ENCODE measurements at regions not wholly inside any gene's neighbourhood (a gene's known extent, or its start where the extent isn't known, plus 50 kb on each side); places are given as distances from the start of the nearest gene placed in this dataset.
A peak's percentile ranks its signal among the peaks of the same experiment; 100 is the strongest.

DNA sequence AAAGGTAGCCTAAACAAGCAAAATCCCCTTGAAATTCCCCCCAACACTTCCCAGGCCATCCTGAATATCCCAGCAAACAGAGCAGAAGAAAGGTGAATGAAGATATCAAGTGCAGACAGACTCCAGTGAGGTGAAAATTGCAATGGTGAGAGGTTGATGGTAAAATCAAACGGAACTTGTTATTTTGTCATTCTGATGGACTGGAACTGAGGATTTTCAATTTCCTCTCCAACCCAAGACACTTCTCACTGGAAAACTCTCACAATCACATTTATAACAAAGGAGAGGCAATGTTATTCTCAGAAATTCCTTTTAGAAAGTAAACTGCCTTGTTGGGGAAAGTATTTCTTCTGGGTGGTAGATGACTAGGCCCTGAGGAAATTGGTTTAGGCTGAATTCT, 412.4 kb upstream of the C9orf72 start:
- Mint-ChIP-seq H3K27ac (no peak overlapping the region), H3K4me1 (no peaks in the 10 kb centered on the region)

DNA sequence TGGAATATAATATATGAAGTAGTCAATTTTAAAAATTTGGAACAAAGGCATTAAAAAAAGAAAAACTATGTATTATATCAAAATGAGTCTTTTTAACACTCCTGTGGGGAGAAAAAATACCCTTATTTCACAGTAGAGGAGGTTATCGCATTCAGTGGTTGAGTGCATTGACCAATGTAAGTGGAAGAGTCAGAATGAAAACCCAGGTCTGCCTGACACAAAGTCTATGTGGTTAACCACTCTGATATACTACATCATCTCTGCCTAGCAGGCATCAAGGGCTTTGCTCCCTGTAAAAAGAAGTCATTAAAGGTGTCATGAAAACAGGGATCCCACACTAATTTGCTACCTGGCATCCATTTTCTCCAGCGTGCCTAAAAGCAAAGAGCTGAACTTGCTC, 417.2 kb upstream of the C9orf72 start:
- Mint-ChIP-seq H3K27me3 (no peaks in the 10 kb centered on the region), H3K4me1 (no peaks in the 10 kb centered on the region), H3K9me3 (peaks cover 6% of the 10 kb centered on the region), H3K27ac (no peak overlapping the region), H3K36me3 (ENCODE audit: low read depth) (no peaks in the 10 kb centered on the region), H3K4me3 (no peak overlapping the region)
- ATAC-seq (replicated peaks) = peak; percentile 47

More for the DNA sequence above, 412.4 kb upstream of the C9orf72 start:
- no peaks in the 10 kb centered on the region for H3K27me3 Mint-ChIP-seq
- H3K36me3 Mint-ChIP-seq (ENCODE audit: low read depth) = no peaks in the 10 kb centered on the region
- no peak for ATAC-seq (replicated peaks)
- peaks cover 6% of the 10 kb centered on the region for H3K9me3 Mint-ChIP-seq
- no peak overlapping the region for H3K4me3 Mint-ChIP-seq

DNA sequence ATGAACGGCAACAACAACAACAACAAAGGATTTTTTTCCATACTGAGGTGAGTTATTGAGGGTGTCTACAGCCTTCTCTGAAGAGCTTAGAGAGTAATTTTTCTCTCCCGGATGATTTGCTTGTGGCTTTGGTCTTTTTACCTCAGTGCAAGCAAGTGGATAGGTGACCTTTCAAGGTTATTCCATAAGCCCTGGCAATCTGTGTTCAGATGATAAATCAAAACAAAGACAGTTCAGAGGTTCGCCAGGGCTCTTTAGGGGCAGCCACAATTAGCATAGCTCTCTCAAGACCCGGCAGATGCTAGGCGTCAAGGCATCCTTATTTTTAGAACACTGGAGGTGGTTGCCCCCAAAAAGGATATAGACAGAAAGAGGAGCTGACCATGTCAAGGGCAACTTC, 417.9 kb upstream of the C9orf72 start:
- Mint-ChIP-seq H3K27ac (no peak overlapping the region), H3K4me3 (no peak overlapping the region), H3K4me1 (no peaks in the 10 kb centered on the region)

DNA sequence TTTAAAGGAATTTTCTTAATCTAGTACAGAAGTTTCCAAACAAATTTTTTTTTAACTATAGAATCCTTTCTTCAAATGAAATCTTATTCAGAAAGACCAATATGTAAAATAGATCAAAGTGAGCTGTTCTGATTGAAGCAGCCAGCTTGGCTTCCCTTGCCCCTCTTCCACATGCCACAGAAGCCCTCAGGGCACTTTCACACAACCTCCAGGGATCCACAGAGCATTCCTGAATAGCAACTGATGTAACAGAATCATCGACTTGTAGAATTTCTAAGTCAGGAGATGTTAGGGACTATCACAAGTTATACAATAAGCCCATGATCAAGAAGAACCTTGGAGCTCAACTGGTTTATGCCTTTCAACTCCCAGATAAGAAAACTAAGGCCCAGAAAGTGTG, 427.8 kb upstream of the C9orf72 start:
- Mint-ChIP-seq H3K4me1 (no peaks in the 10 kb centered on the region), H3K9me3 (peaks cover 4% of the 10 kb centered on the region), H3K27ac (no peak overlapping the region), H3K36me3 (ENCODE audit: low read depth) (no peaks in the 10 kb centered on the region), H3K4me3 (no peak overlapping the region), H3K27me3 (no peaks in the 10 kb centered on the region)
- no peak for ATAC-seq (replicated peaks)

More for the DNA sequence above, 417.9 kb upstream of the C9orf72 start:
- H3K27me3 Mint-ChIP-seq = no peaks in the 10 kb centered on the region
- no peaks in the 10 kb centered on the region for H3K36me3 Mint-ChIP-seq (ENCODE audit: low read depth)
- no peak for ATAC-seq (replicated peaks)
- peaks cover 6% of the 10 kb centered on the region for H3K9me3 Mint-ChIP-seq

DNA sequence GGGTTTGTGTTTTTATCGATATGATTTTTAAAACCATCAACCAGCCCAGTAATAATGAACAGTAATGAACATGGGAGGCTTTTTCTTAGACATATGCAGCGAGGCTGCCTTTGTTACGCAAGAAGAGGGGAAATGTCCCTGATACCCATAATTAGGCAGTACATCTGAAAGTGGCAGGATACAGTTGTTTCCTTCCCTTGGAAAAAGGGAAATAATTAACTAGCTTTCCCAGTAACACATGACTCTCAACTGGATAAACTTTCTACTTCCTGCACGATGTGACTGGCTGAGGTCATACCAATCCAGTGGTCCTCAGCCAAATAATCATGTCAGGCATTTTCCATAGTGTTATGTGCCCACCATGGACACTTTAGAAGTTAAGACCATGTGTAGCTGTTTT, 431.6 kb upstream of the C9orf72 start:
- peaks cover 4% of the 10 kb centered on the region for H3K9me3 Mint-ChIP-seq
- no peak overlapping the region for H3K27ac Mint-ChIP-seq
- H3K4me1 Mint-ChIP-seq = no peaks in the 10 kb centered on the region
- ATAC-seq (replicated peaks) = no peak
- H3K4me3 Mint-ChIP-seq = no peak overlapping the region
- H3K27me3 Mint-ChIP-seq = no peaks in the 10 kb centered on the region
- no peaks in the 10 kb centered on the region for H3K36me3 Mint-ChIP-seq (ENCODE audit: low read depth)

DNA sequence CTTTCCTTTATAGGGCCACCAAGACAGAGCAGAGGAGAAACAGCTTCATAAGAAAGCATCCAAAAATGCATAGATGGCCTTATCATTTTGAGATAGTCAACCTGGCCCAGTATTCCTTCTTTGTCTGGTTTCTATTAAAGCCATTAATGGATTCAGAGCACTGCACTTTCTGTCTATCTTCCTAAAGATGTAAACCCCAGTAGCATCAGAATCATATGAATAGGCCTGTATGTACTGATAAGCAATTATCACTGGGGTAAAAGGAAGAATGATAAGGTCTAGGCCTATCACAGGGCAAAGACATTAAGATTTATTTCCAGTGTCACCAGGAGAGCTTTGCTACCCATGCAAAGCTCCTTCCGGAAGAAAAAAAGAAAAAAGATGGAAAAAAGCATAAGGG, 432.5 kb upstream of the C9orf72 start:
- H3K27ac Mint-ChIP-seq = no peak overlapping the region
- no peaks in the 10 kb centered on the region for H3K36me3 Mint-ChIP-seq (ENCODE audit: low read depth)
- H3K4me3 Mint-ChIP-seq = no peak overlapping the region
- peaks cover 4% of the 10 kb centered on the region for H3K9me3 Mint-ChIP-seq
- no peak for ATAC-seq (replicated peaks)
- no peaks in the 10 kb centered on the region for H3K27me3 Mint-ChIP-seq
- H3K4me1 Mint-ChIP-seq = no peaks in the 10 kb centered on the region

DNA sequence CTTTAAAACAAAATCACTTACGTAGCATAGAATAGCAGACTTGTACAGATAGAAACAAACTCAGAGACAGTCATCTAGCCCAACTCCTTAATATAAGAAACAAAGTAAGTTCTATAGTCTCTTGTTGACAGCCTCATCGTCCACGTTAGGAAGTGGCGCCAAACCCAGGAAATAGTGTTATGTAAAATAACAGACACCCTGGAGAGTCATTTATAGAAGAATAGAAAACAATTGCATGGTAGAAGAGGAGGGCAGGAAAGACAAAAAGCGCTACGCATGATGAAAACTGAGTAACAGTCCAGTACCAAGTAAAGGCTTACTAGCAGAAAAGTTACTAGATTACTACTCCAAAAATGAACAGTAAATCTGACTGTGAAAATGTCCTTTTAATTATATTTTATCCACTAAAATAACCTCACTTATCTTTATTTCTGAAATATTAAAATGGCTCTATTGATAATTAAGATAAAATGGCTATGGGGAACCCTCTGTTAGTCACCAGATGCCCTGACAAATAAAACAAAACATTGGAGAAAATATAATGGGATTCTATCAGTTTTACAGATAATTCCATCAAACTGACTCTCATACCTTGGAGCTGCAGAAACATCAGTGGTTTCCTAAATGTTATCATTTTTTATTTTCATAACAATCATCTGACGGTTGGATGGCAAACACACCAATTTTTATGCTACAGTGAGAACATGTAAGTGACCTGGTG, 434.0 kb upstream of the C9orf72 start:
- Mint-ChIP-seq H3K4me3 (no peak overlapping the region), H3K4me1 (no peaks in the 10 kb centered on the region), H3K36me3 (ENCODE audit: low read depth) (no peaks in the 10 kb centered on the region), H3K9me3 (peaks cover 4% of the 10 kb centered on the region), H3K27ac (no peak overlapping the region), H3K27me3 (no peaks in the 10 kb centered on the region)
- no peak for ATAC-seq (replicated peaks)

DNA sequence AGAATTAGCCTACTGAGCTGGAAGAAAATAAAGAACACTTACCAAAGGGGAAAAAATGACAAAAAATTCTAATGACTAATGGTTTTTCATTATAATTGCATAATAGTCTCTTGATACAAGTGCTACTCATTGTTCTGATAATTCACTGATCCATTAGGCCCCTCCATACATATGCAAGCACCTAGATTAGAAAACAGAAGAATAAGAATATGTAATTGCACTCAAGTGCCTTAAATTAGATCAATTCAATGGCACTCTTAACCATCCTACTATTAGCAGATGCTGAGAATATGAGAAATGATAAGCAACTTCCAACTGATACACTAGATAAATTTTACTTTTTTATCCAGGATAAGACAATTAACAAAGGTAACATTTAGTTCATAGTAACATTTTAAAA, 440.9 kb upstream of the C9orf72 start:
- no peak overlapping the region for H3K4me3 Mint-ChIP-seq
- H3K4me1 Mint-ChIP-seq = no peaks in the 10 kb centered on the region
- no peak overlapping the region for H3K27ac Mint-ChIP-seq
- ATAC-seq (replicated peaks) = no peak
- H3K36me3 Mint-ChIP-seq (ENCODE audit: low read depth) = no peaks in the 10 kb centered on the region
- H3K27me3 Mint-ChIP-seq = no peaks in the 10 kb centered on the region
- no peaks in the 10 kb centered on the region for H3K9me3 Mint-ChIP-seq

DNA sequence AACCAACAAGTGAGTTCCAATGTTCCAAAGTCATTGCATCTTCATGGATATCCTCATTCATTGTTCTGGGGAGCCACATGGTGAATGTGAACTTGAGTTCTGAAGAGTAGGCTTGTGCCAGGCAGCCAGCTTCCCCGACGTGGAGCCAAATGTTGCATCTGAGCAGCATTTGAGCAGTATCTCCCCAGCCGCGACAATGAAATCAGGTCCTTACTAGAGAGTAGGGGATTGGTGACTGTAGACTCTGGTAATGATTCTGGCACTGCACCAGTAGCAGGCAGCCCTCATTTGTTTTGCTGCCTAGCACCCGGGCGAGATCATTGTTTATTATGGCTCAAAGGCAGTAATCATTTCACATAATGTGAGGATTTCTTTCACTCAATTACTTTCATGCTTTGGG, 451.4 kb upstream of the C9orf72 start:
- H3K4me3 Mint-ChIP-seq = no peak overlapping the region
- peaks cover 3% of the 10 kb centered on the region for H3K9me3 Mint-ChIP-seq
- no peaks in the 10 kb centered on the region for H3K27me3 Mint-ChIP-seq
- no peak for ATAC-seq (replicated peaks)
- no peaks in the 10 kb centered on the region for H3K4me1 Mint-ChIP-seq
- H3K36me3 Mint-ChIP-seq (ENCODE audit: low read depth) = no peaks in the 10 kb centered on the region
- H3K27ac Mint-ChIP-seq = no peak overlapping the region

DNA sequence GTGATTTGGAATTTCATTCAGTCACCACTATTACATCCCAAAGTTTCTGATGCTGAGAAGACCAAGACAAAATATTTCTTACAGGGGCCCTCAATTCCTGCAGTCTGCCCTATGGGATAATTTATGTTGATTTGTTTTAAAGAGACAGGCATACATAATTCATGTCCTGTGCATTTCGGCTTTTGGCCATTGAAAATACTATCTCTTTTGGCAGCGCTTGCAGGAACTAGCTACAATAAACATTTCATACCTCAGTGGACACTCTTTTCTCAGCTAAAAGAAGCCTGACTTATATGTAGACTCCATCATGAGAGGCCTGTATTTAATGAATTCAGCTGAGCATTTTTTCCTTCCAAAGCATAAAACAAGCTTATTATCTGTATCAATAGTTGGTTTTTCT, 451.9 kb upstream of the C9orf72 start:
- H3K27ac Mint-ChIP-seq = no peak overlapping the region
- no peaks in the 10 kb centered on the region for H3K27me3 Mint-ChIP-seq
- no peak overlapping the region for H3K4me3 Mint-ChIP-seq
- ATAC-seq (replicated peaks) = no peak
- no peaks in the 10 kb centered on the region for H3K4me1 Mint-ChIP-seq
- H3K36me3 Mint-ChIP-seq (ENCODE audit: low read depth) = no peaks in the 10 kb centered on the region
- H3K9me3 Mint-ChIP-seq = peaks cover 3% of the 10 kb centered on the region

DNA sequence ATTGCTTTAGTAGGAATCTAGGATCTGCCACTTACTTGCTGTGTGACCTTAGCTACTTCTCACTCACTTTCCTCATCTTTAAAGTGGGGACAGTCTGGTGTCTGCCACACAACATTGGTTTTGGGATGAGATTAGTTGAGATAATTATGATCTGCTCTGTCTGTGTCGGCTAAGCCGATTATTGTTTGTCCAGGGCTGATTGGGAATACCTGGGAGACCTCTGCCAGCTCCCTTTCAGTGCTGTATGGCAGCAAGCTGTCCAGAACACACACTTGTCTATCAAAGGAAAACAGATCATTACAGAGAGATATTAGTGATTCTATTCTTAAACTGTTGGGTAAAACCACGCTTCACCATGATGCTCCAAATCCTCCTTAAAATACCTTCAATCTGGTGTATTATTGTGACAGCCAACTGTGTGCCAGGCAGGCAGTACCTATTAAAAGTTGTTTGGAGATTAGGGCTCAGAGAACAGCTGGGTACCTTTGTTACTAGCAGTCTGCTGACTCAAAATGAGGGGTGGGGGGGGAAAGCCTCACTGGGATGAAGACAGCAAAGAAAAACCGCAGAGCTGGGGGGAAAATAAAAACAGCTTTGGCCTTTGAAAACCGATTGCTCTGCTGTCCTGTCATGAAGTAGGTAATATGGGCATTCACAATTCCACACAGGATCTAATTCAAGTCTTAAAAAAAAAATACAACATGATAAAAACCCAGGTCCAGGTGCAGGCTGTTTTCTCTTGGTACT, 458.4 kb upstream of the C9orf72 start:
- Mint-ChIP-seq H3K9me3 (peaks cover 1% of the 10 kb centered on the region), H3K4me1 (no peaks in the 10 kb centered on the region), H3K36me3 (ENCODE audit: low read depth) (no peaks in the 10 kb centered on the region), H3K27ac (no peak overlapping the region), H3K27me3 (no peaks in the 10 kb centered on the region), H3K4me3 (no peak overlapping the region)
- no peak for ATAC-seq (replicated peaks)

DNA sequence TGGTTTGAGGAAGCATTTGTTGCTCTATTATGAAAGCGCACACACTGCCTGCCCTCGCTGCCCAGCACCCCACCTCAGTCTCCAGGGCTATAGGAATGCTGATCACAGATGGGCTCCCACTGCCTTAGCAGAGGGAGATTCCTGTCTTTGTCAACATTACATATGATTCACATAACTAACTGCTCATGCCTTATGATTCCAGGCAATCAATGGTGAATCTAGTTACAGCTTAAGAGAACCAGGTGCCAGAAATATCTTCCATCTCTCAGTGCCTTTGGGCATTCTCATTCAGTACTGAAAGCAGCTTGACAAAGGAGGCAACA, 458.9 kb upstream of the C9orf72 start:
- H3K36me3 Mint-ChIP-seq (ENCODE audit: low read depth) = no peaks in the 10 kb centered on the region
- H3K9me3 Mint-ChIP-seq = no peaks in the 10 kb centered on the region
- no peaks in the 10 kb centered on the region for H3K4me1 Mint-ChIP-seq
- H3K4me3 Mint-ChIP-seq = no peak overlapping the region
- no peak for ATAC-seq (replicated peaks)
- H3K27ac Mint-ChIP-seq = no peak overlapping the region
- no peaks in the 10 kb centered on the region for H3K27me3 Mint-ChIP-seq

DNA sequence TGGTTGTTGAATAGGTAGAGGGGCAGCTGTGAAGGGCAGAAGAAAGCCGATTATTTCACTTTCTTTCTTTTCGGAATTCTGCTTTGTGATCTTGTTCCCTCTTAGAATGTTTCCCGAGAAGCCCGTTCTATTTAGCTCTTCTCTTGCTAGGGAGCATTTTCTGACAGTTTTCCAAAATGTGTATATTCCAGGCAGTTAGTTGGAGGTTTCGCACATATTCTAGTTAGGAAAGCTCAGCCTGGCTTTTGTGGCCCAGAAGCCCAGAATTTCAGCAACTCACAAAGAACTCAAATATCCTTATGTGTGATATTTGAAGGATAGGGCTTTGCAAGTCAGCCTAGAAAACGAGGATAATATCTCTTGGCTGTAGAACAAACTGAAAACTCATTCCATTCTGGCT, 461.0 kb upstream of the C9orf72 start:
- H3K4me3 Mint-ChIP-seq = no peak overlapping the region
- H3K27me3 Mint-ChIP-seq = no peaks in the 10 kb centered on the region
- no peaks in the 10 kb centered on the region for H3K9me3 Mint-ChIP-seq
- H3K36me3 Mint-ChIP-seq (ENCODE audit: low read depth) = no peaks in the 10 kb centered on the region
- H3K27ac Mint-ChIP-seq = no peak overlapping the region
- no peaks in the 10 kb centered on the region for H3K4me1 Mint-ChIP-seq
- no peak for ATAC-seq (replicated peaks)

DNA sequence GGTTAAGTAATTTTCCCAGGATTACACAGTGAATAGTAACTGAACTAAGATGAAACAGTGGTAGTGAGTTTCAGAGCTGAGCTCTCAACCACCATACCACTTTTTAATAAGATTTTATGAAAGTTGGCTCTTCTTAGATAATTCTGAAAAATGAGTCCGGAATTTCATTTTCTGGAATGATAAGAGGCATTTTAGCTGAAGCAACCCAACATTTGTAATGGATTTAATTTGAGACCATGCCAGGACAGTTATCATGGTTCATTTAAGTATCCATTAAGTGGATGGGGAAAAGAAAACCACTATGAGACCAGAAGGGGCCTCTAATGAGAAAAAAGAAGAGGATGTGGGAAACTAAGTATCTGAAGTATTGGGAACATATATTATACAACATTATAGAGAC, 464.7 kb upstream of the C9orf72 start:
- no peak for ATAC-seq (replicated peaks)
- no peak overlapping the region for H3K27ac Mint-ChIP-seq
- H3K36me3 Mint-ChIP-seq (ENCODE audit: low read depth) = no peaks in the 10 kb centered on the region

DNA sequence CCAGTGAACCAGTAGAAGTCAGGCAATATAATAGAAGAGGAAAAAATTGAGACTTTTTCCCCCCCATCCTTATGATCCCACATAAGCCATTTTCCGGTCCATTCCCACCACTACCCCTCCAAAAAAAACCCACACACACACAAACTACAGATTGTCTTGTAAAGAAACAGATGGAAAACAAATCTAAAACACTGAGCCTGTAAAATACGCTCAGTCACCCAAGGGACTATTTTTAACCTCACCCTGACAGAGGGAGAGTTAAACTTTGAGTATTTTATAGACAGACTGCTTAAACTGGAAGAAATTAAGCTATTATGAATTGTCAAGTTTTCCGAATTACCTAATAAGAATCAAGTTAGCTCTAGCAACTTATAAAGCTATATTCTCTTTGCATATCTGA, 471.8 kb upstream of the C9orf72 start:
- no peaks in the 10 kb centered on the region for H3K36me3 Mint-ChIP-seq (ENCODE audit: low read depth)
- H3K4me1 Mint-ChIP-seq = no peaks in the 10 kb centered on the region
- no peak for ATAC-seq (replicated peaks)
- peaks cover 4% of the 10 kb centered on the region for H3K9me3 Mint-ChIP-seq
- H3K27ac Mint-ChIP-seq = no peak overlapping the region
- no peak overlapping the region for H3K4me3 Mint-ChIP-seq
- peaks cover 3% of the 10 kb centered on the region for H3K27me3 Mint-ChIP-seq

More for the DNA sequence above, 464.7 kb upstream of the C9orf72 start:
- Mint-ChIP-seq H3K9me3 (no peaks in the 10 kb centered on the region), H3K27me3 (no peaks in the 10 kb centered on the region), H3K4me3 (no peak overlapping the region), H3K4me1 (no peaks in the 10 kb centered on the region)

Data from activated T-helper 17 cell treated with anti-CD3 and anti-CD28 coated beads, Interleukin-2, amount 50 U/mL, for 72 hours (primary cell).